Trophoblast cell (in vitro differentiated cells and primary cell): ENCODE measurements at regions not wholly inside any gene's neighbourhood (a gene's known extent, or its start where the extent isn't known, plus 50 kb on each side); places are given as distances from the start of the nearest gene placed in this dataset.

Source experiments
- DNase-seq, 2 donors: peaks; one replicate each; pipeline ENCODE4 v3.0.0-alpha.2; 2016
- H2AFZ ChIP-seq: 2 replicates; pipeline ENCODE4 v1.6.1; 2013; ENCODE audit warnings: low read length, moderate library complexity, mild to moderate bottlenecking; ENCODE audit not compliant: insufficient read depth, poor library complexity
- H2AK5ac ChIP-seq: 2 replicates; pipeline ENCODE4 v1.6.1; 2013; ENCODE audit warnings: mild to moderate bottlenecking, low read length
- H2BK120ac ChIP-seq: 2 replicates; pipeline ENCODE4 v1.6.1; 2013; ENCODE audit warnings: low read length, mild to moderate bottlenecking, moderate library complexity; ENCODE audit not compliant: insufficient read depth, poor library complexity
- H2BK12ac ChIP-seq: 2 replicates; pipeline ENCODE4 v1.6.1; 2013; ENCODE audit warnings: mild to moderate bottlenecking, low read length, moderate library complexity
- H2BK5ac ChIP-seq: 2 replicates; pipeline ENCODE4 v1.6.1; 2013; ENCODE audit warnings: low read length, low read depth, moderate library complexity, mild to moderate bottlenecking; ENCODE audit not compliant: poor library complexity
- H3K14ac ChIP-seq: 2 replicates; pipeline ENCODE4 v1.6.1; 2013; ENCODE audit warnings: mild to moderate bottlenecking, low read length
- H3K18ac ChIP-seq: 2 replicates; pipeline ENCODE4 v1.6.1; 2013; ENCODE audit warnings: mild to moderate bottlenecking, low read length
- H3K23ac ChIP-seq: 2 replicates; pipeline ENCODE4 v1.6.1; 2013; ENCODE audit warnings: low read length
- H3K27ac ChIP-seq: 2 replicates; pipeline ENCODE4 v1.5.1; 2013; ENCODE audit warnings: low read depth, mild to moderate bottlenecking, inconsistent platforms, low read length, moderate library complexity
- H3K27me3 ChIP-seq: 2 replicates; pipeline ENCODE4 v1.6.1; 2013; ENCODE audit warnings: inconsistent platforms, mild to moderate bottlenecking, low read length, moderate library complexity; ENCODE audit not compliant: insufficient read depth
- H3K36me3 ChIP-seq, 2 experiments: 1 replicate in 1 of 2; 2 replicates in 1 of 2; pipeline ENCODE4 v1.6.1; 2013; ENCODE audit warnings: low read length in 2 of 2, mild to moderate bottlenecking in 2 of 2, moderate library complexity in 1 of 2; ENCODE audit not compliant: insufficient read depth in 2 of 2, control insufficient read depth in 1 of 2
- H3K4ac ChIP-seq: 2 replicates; pipeline ENCODE4 v1.6.1; 2013; ENCODE audit warnings: low read depth, mild to moderate bottlenecking, low read length, moderate library complexity
- H3K4me1 ChIP-seq, 2 experiments: 1 replicate in 1 of 2; 2 replicates in 1 of 2; pipeline ENCODE4 v1.6.1; 2013; ENCODE audit warnings: low read length in 2 of 2, mild to moderate bottlenecking in 2 of 2, moderate library complexity in 1 of 2; ENCODE audit not compliant: insufficient read depth in 2 of 2, control insufficient read depth in 1 of 2
- H3K4me2 ChIP-seq: 2 replicates; pipeline ENCODE4 v1.6.1; 2013; ENCODE audit warnings: inconsistent platforms, mild to moderate bottlenecking, low read length, moderate library complexity
- H3K4me3 ChIP-seq: 2 replicates; pipeline ENCODE4 v1.5.1; 2013; ENCODE audit warnings: mild to moderate bottlenecking, low read depth, low read length, inconsistent platforms
- H3K79me1 ChIP-seq: one replicate; pipeline ENCODE4 v1.6.1; 2013; ENCODE audit warnings: low read length
- H3K79me2 ChIP-seq: 2 replicates; pipeline ENCODE4 v1.6.1; 2013; ENCODE audit warnings: low read length, mild to moderate bottlenecking; ENCODE audit not compliant: control insufficient read depth, insufficient read depth, poor library complexity
- H3K9ac ChIP-seq: 2 replicates; pipeline ENCODE4 v1.6.1; 2013; ENCODE audit warnings: mild to moderate bottlenecking, low read length
- H3K9me3 ChIP-seq: 2 replicates; pipeline ENCODE4 v1.6.1; 2013; ENCODE audit warnings: low read depth, mild to moderate bottlenecking, control low read depth, inconsistent platforms, low read length; ENCODE audit not compliant: insufficient read depth
- H4K12ac ChIP-seq: 2 replicates; pipeline ENCODE4 v1.6.1; 2013; ENCODE audit warnings: low read depth, mild to moderate bottlenecking, low read length, moderate library complexity
- H4K8ac ChIP-seq: 2 replicates; pipeline ENCODE4 v1.6.1; 2013; ENCODE audit warnings: low read depth, mild to moderate bottlenecking, low read length, moderate library complexity
- H4K91ac ChIP-seq: one replicate; pipeline ENCODE4 v1.6.1; 2013; ENCODE audit warnings: low read depth, mild to moderate bottlenecking, low read length, moderate library complexity
- WGBS: extraction: QIAGEN DNeasy Blood & Tissue Kit; methylation state at CpG from one replicate; pipeline ENCODE4 v1.1.7; 2013; ENCODE audit warnings: missing lambda C conversion rate; ENCODE audit not compliant: insufficient read length, insufficient coverage; ENCODE audit errors: extremely low coverage; 5-methylcytosine and 5-hydroxymethylcytosine counted together

DNA sequence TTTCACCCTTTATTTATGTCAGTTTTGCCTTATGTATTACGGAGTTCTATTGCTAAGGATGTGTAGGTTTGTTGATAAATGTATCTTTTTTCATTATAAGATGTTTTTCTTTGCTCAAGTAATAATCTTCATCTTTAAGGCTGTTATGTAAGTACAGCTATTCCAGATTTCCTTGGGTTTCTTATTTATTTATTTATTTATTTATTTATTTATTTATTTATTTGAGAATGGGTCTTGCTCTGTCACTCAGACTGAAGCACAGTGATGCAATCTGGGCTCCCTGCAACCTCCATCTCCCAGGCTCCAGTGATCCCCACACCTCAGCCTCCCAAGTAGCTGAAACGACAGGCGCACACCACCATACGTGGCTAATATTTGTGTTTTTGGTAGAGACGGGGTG, 617.0 kb downstream of the SLITRK1 start:
- Histone ChIP-seq H2BK5ac (no peak overlapping the region), H4K12ac (no peak overlapping the region), H4K91ac (no peak overlapping the region), H3K4ac (no peak overlapping the region), H3K36me3 (no peaks in the 10 kb centered on the region), H3K4me1 (no peaks in the 10 kb centered on the region), H2AFZ (no peak overlapping the region), H3K23ac (no peak overlapping the region), H3K27me3 (no peaks in the 10 kb centered on the region), H2BK12ac (no peak overlapping the region), H3K27ac (no peak overlapping the region), H3K9ac (no peak overlapping the region), H4K8ac (no peak overlapping the region), H3K79me2 (no peaks in the 10 kb centered on the region), H3K18ac (no peak overlapping the region), H3K4me3 (no peak overlapping the region), H3K4me2 (no peak overlapping the region), H2AK5ac (no peak overlapping the region), H3K79me1 (no peaks in the 10 kb centered on the region), H3K9me3 (no peaks in the 10 kb centered on the region), H3K14ac (no peak overlapping the region), H2BK120ac (no peak overlapping the region)
- no peak for DNase-seq
- no CpG with 5 or more reads among the region's 5 CpGs for WGBS

DNA sequence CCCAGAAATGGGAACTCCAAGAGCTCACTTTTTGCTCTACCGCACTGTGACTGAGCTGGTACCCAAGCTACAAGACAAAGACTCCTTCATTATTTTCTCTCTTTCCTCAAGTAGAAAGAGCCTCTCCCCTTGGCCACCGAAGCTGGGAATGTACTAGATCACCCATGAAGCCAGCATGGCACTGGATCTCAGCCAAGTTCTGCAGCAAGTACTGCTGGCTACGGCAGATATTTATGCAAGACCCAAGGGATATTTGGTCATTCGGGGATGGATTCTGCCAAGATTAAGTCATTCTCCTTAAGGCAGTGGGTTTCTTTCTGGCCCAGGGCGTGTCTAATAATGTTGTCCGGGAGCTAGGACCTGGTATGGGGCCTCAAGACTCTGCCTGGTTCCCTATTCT, 633.5 kb downstream of the SLITRK1 start:
- Histone ChIP-seq H3K79me2 (no peaks in the 10 kb centered on the region), H3K27ac (no peak overlapping the region), H3K14ac (no peak overlapping the region), H3K9me3 (peaks cover 2% of the 10 kb centered on the region), H4K12ac (no peak overlapping the region), H4K91ac (no peak overlapping the region), H3K4me1 (no peaks in the 10 kb centered on the region), H4K8ac (no peak overlapping the region), H3K9ac (no peak overlapping the region), H3K4me2 (no peak overlapping the region), H2BK120ac (no peak overlapping the region), H2BK5ac (no peak overlapping the region), H2BK12ac (no peak overlapping the region), H3K4me3 (no peak overlapping the region), H3K4ac (no peak overlapping the region), H2AK5ac (no peak overlapping the region), H3K18ac (no peak overlapping the region), H2AFZ (no peak overlapping the region), H3K36me3 (no peaks in the 10 kb centered on the region), H3K23ac (no peak overlapping the region), H3K79me1 (no peaks in the 10 kb centered on the region), H3K27me3 (no peaks in the 10 kb centered on the region)
- DNase-seq, result no peak
- no CpG with 5 or more reads among the region's 6 CpGs for WGBS

DNA sequence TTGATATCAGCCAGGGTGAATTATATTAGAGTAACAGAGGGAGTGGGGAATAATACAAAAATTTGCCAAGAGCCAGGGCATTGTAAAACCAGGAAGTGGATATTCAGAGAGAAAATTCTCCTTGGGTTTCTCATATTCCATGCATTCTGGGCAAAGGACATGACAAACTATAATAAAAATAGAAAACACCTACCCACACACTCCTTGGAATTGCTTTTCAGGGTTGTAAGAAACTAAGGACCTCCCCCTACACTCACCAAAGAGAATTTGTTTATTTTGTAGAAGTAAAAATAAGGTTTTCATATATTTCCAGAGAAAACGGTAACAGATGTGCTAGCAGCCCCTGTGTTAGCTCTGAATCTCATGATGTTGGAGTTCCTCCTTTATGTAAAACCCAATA, 649.6 kb downstream of the SLITRK1 start:
- no peak overlapping the region for H3K9ac ChIP-seq
- no peak overlapping the region for H2BK120ac ChIP-seq
- H3K23ac ChIP-seq, result no peak overlapping the region
- H4K8ac ChIP-seq, result no peak overlapping the region
- no peak overlapping the region for H3K18ac ChIP-seq
- DNase-seq, result no peak
- H3K79me2 ChIP-seq, result no peaks in the 10 kb centered on the region
- no peaks in the 10 kb centered on the region for H3K4me1 ChIP-seq
- H2BK12ac ChIP-seq, result no peak overlapping the region
- no peaks in the 10 kb centered on the region for H3K36me3 ChIP-seq
- no peak overlapping the region for H4K12ac ChIP-seq
- no peak overlapping the region for H3K27ac ChIP-seq
- no peak overlapping the region for H2BK5ac ChIP-seq
- WGBS, result no CpG with 5 or more reads among the region's 1 CpG
- no peak overlapping the region for H4K91ac ChIP-seq
- no peaks in the 10 kb centered on the region for H3K27me3 ChIP-seq
- no peak overlapping the region for H3K4me2 ChIP-seq
- H3K79me1 ChIP-seq, result no peaks in the 10 kb centered on the region
- H3K4me3 ChIP-seq, result no peak overlapping the region
- H3K9me3 ChIP-seq, result no peaks in the 10 kb centered on the region
- no peak overlapping the region for H2AK5ac ChIP-seq
- no peak overlapping the region for H3K4ac ChIP-seq
- H2AFZ ChIP-seq, result no peak overlapping the region
- no peak overlapping the region for H3K14ac ChIP-seq

DNA sequence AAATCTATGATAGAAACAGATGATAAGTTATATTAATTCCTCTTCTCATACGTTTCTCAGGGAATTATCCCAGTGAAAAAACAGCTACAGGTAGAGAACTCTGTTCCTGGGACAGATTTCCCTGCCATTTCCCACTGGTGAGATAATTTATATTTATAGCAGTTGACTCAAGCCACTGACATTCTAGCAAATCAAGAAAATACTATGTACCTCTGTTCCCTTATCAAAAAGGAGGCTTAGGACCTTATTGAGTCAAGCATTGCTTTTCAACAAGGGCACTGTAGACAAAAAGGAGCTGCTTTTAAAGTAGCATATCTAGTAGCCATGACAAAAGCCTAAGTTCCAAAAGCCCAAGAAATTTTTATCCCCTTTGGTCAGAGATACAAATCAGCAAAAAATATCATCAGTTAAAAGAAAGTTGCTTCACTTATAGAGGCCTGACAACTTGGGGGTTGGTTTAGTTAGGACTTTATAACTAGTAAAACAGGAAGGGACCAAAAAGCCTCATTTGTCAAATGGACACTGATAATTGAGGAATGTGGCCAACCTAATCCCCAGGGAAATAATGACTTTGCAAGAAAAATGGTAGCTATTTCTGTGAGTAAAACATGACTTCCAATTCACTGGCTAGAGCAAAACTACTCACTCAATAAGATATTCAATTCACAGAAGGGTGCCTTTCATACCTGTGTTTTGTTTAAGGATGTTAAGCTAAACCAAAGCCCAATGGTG, 652.5 kb downstream of the SLITRK1 start:
- no peak overlapping the region for H4K91ac ChIP-seq
- H3K27ac ChIP-seq, result no peak overlapping the region
- no peak overlapping the region for H2AFZ ChIP-seq
- no peak overlapping the region for H3K14ac ChIP-seq
- H3K4ac ChIP-seq, result no peak overlapping the region
- H3K4me2 ChIP-seq, result no peak overlapping the region
- no peaks in the 10 kb centered on the region for H3K9me3 ChIP-seq
- no peak overlapping the region for H4K12ac ChIP-seq
- no peaks in the 10 kb centered on the region for H3K36me3 ChIP-seq
- no peaks in the 10 kb centered on the region for H3K79me2 ChIP-seq
- H2BK5ac ChIP-seq, result no peak overlapping the region
- H3K23ac ChIP-seq, result no peak overlapping the region
- H3K27me3 ChIP-seq, result no peaks in the 10 kb centered on the region
- no peak overlapping the region for H3K4me3 ChIP-seq
- no peak overlapping the region for H3K18ac ChIP-seq
- DNase-seq, result no peak
- no peak overlapping the region for H2BK12ac ChIP-seq
- H3K4me1 ChIP-seq, result no peaks in the 10 kb centered on the region
- WGBS, result no CpG with 5 or more reads among the region's 1 CpG
- H2BK120ac ChIP-seq, result no peak overlapping the region
- no peaks in the 10 kb centered on the region for H3K79me1 ChIP-seq
- H2AK5ac ChIP-seq, result no peak overlapping the region
- no peak overlapping the region for H4K8ac ChIP-seq
- no peak overlapping the region for H3K9ac ChIP-seq
